Loucy (cell line): ENCODE measurements at regions not wholly inside any gene's neighbourhood (a gene's known extent, or its start where the extent isn't known, plus 50 kb on each side); places are given as distances from the start of the nearest gene placed in this dataset.

Experiments used
- H2AFZ ChIP-seq: fragments of 200-600 bp; sonication (generic); 2 replicates; pipeline ENCODE4 v1.6.0; 2016; ENCODE audit warnings: antibody characterized with exemption, mild to moderate bottlenecking, low read length, moderate library complexity
- H3F3A ChIP-seq: fragments of 200-600 bp; 2 replicates; pipeline ENCODE4 v1.6.0; 2016; ENCODE audit warnings: antibody characterized with exemption, low read depth, mild to moderate bottlenecking
- H3K27me3 ChIP-seq: fragments of 200-600 bp; sonication (generic); 2 replicates; pipeline ENCODE4 v1.6.1; 2014; ENCODE audit warnings: low read length, mild to moderate bottlenecking; ENCODE audit not compliant: insufficient read depth, poor library complexity, severe bottlenecking
- H3K36me3 ChIP-seq: fragments of 200-600 bp; sonication (generic); 2 replicates; pipeline ENCODE4 v1.6.1; 2016; ENCODE audit warnings: low read length; ENCODE audit not compliant: insufficient read depth
- H3K4me1 ChIP-seq: fragments of 200-600 bp; sonication (generic); 2 replicates; pipeline ENCODE4 v1.5.1; 2014; ENCODE audit warnings: low read length, mild to moderate bottlenecking; ENCODE audit not compliant: insufficient read depth, poor library complexity, severe bottlenecking
- H3K4me2 ChIP-seq: fragments of 200-600 bp; sonication (generic); 2 replicates; pipeline ENCODE4 v1.6.0; 2014; ENCODE audit warnings: antibody characterized with exemption, low read length, low read depth, mild to moderate bottlenecking; ENCODE audit not compliant: poor library complexity, severe bottlenecking
- H3K4me3 ChIP-seq: fragments of 200-600 bp; sonication (generic); 2 replicates; pipeline ENCODE4 v1.5.1; 2014; ENCODE audit warnings: low read length, mild to moderate bottlenecking, mixed read lengths; ENCODE audit not compliant: poor library complexity, severe bottlenecking
- H3K79me2 ChIP-seq: fragments of 200-600 bp; sonication (generic); 2 replicates; pipeline ENCODE4 v1.6.1; 2014; ENCODE audit warnings: low read length; ENCODE audit not compliant: insufficient read depth
- H3K9ac ChIP-seq: fragments of 200-600 bp; sonication (generic); 2 replicates; pipeline ENCODE4 v1.6.0; 2014; ENCODE audit warnings: mild to moderate bottlenecking, low read depth, low read length, moderate library complexity; ENCODE audit not compliant: poor library complexity, severe bottlenecking
- H3K9me2 ChIP-seq: fragments of 200-600 bp; sonication (generic); replicated peaks from 2 replicates; pipeline ENCODE4 v1.6.1; 2016; ENCODE audit warnings: low read depth, low read length, mixed read lengths
- H3K9me3 ChIP-seq: fragments of 200-600 bp; sonication (generic); 2 replicates; pipeline ENCODE4 v1.6.1; 2014; ENCODE audit warnings: mild to moderate bottlenecking, antibody characterized with exemption, low read length, low read depth; ENCODE audit not compliant: insufficient read depth
- H4K20me1 ChIP-seq: fragments of 200-600 bp; sonication (generic); 2 replicates; pipeline ENCODE4 v1.6.0; 2014; ENCODE audit warnings: antibody characterized with exemption, low read length, mild to moderate bottlenecking; ENCODE audit not compliant: insufficient read depth, poor library complexity, severe bottlenecking
- EZH2phosphoT487 ChIP-seq: fragments of 200-600 bp; IDR thresholded peaks from 2 replicates; pipeline ENCODE4 v1.6.1; 2018; ENCODE audit warnings: antibody characterized with exemption, mild to moderate bottlenecking, moderate library complexity, borderline replicate concordance
- TF ChIP-seq, protein P1 (sequence below): fragments of 200-600 bp; sonication (generic); conservative IDR thresholded peaks from 2 replicates; pipeline ENCODE4 v1.5.1; 2014; ENCODE audit warnings: mild to moderate bottlenecking, antibody characterized with exemption, low read length

DNA sequence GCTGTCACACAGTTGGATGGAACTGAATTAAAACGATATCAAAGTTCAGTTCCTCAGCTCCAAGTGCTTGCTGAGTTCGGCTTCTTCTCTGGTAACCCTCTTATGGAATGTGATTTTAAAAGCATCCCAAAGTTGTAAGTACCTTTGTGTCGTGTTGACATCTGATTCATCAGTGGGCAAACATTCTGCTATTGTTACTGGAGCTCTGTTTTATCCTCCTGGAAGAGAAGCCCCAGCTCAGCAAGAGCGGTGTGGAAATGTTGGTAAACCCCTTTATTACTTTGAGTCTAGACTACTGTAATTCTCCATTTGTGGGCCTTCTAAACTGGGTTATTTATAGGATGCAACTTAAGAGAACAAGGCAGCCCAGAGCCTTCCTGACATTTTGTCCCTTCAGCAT lies 699.3 kb upstream of the WWC1 start:
- no peaks in the 10 kb centered on the region for H3K9me2 ChIP-seq
- no peaks in the 10 kb centered on the region for H3K4me1 ChIP-seq
- no peaks in the 10 kb centered on the region for H4K20me1 ChIP-seq
- H3K36me3 ChIP-seq: no peaks in the 10 kb centered on the region
- H3K27me3 ChIP-seq: no peaks in the 10 kb centered on the region
- no peak overlapping the region for H2AFZ ChIP-seq
- H3K9me3 ChIP-seq: no peaks in the 10 kb centered on the region
- no peak overlapping the region for H3K9ac ChIP-seq
- no peak overlapping the region for H3K4me3 ChIP-seq
- no peak overlapping the region for H3K4me2 ChIP-seq
- H3K79me2 ChIP-seq: no peaks in the 10 kb centered on the region
- no peak for TF ChIP-seq EZH2phosphoT487
- TF ChIP-seq, protein P1, sequence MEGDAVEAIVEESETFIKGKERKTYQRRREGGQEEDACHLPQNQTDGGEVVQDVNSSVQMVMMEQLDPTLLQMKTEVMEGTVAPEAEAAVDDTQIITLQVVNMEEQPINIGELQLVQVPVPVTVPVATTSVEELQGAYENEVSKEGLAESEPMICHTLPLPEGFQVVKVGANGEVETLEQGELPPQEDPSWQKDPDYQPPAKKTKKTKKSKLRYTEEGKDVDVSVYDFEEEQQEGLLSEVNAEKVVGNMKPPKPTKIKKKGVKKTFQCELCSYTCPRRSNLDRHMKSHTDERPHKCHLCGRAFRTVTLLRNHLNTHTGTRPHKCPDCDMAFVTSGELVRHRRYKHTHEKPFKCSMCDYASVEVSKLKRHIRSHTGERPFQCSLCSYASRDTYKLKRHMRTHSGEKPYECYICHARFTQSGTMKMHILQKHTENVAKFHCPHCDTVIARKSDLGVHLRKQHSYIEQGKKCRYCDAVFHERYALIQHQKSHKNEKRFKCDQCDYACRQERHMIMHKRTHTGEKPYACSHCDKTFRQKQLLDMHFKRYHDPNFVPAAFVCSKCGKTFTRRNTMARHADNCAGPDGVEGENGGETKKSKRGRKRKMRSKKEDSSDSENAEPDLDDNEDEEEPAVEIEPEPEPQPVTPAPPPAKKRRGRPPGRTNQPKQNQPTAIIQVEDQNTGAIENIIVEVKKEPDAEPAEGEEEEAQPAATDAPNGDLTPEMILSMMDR: no peak
- H3F3A ChIP-seq: no peaks in the 10 kb centered on the region

DNA sequence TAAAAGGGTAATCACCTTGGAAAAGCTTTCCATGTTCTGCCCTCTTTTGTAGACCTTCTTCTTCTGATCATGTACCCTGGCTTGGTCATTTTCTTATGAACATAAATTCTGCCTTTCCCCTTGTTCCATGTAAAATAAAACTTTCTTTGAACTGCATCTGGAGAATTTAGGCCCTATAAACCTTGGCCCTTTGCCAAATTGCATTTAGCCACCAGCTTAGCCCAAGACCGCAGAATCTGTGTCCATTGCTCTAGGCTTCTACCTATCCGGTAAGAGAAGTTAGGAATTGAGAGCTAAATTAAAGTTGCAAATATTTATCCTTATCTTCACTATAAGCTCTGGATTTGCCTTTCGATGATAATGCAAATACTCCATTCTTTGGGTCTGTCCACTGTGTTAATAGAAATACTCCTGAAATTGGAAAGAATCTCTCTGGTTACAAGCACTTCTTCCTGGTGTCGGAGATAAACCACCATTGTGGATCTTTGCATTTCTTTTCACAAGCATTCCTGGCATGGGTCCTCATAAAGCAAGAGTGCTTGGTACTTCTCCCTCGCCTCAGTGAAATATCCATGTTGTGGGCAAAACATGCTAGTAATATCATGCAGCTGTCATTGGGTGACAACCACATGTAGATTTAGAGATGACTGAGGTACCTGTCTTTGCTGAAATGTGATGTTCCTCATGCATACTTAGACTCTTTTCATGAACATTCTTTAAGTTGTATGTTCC lies 698.0 kb upstream of the WWC1 start:
- H3K36me3 ChIP-seq: no peaks in the 10 kb centered on the region
- TF ChIP-seq EZH2phosphoT487: no peak
- TF ChIP-seq, protein P1: no peak
- no peak overlapping the region for H3K4me2 ChIP-seq
- no peak overlapping the region for H3K4me3 ChIP-seq
- H3K27me3 ChIP-seq: no peaks in the 10 kb centered on the region
- H3K9ac ChIP-seq: no peak overlapping the region
- H4K20me1 ChIP-seq: no peaks in the 10 kb centered on the region
- no peaks in the 10 kb centered on the region for H3F3A ChIP-seq
- H3K79me2 ChIP-seq: no peaks in the 10 kb centered on the region
- no peaks in the 10 kb centered on the region for H3K9me2 ChIP-seq
- no peak overlapping the region for H2AFZ ChIP-seq
- H3K9me3 ChIP-seq: no peaks in the 10 kb centered on the region
- H3K4me1 ChIP-seq: no peaks in the 10 kb centered on the region

DNA sequence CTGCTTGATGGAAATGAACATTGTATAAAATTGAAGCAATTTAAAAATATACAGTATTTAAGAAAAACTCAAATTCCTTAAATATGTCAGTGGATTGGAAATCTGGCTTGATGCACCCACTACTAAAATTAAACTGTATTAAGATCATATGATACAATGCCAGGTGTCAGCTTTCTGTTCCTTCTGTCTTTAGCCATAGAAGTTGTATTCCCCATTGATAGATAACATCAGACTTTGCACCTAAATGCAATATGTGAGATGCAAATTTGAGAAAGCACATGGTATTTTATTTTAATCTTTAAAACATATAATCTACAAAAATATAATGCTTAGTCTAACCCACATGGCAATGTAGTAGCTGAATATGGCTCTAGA lies 697.4 kb upstream of the WWC1 start:
- H3F3A ChIP-seq: no peaks in the 10 kb centered on the region
- H3K36me3 ChIP-seq: no peaks in the 10 kb centered on the region
- H3K9me3 ChIP-seq: no peaks in the 10 kb centered on the region
- no peaks in the 10 kb centered on the region for H3K27me3 ChIP-seq
- no peaks in the 10 kb centered on the region for H3K9me2 ChIP-seq
- TF ChIP-seq, protein P1: no peak
- no peak for TF ChIP-seq EZH2phosphoT487
- H3K79me2 ChIP-seq: no peaks in the 10 kb centered on the region
- H4K20me1 ChIP-seq: no peaks in the 10 kb centered on the region
- H3K4me3 ChIP-seq: no peak overlapping the region
- no peak overlapping the region for H3K4me2 ChIP-seq
- no peak overlapping the region for H2AFZ ChIP-seq
- no peaks in the 10 kb centered on the region for H3K4me1 ChIP-seq
- H3K9ac ChIP-seq: no peak overlapping the region
